ENCODE measurements at regions not wholly inside any gene's neighbourhood (a gene's known extent, or its start where the extent isn't known, plus 50 kb on each side); places are given as distances from the start of the nearest gene placed in this dataset.

DNA sequence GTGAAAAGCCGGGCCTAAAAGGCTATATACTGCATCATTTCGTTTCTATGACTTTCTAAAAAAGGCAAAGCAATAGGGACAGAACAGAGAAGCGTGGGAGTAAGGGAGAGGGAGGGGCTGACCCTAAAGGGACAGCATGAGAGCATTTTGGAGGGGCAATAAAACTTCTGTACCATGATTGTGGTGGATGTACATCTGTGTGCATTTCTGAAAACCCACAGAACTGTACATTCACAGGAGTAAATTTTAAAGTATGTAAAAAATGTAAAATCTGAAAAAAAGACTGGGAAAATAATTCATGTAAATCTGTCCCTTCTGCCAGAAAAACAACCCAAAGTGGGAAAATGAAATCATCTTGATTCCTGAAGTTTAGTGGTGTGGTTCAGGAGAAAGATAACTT lies 235.4 kb downstream of the CENPF start:
- Histone ChIP-seq H4K5ac (ENCODE audit: insufficient read length, low read depth, low read length) (no peak overlapping the region), H3K4me2 (ENCODE audit: insufficient read depth in 1 of 2, low read depth in 2 of 2, low read length in 2 of 2) (no peak overlapping the region), H2BK5ac (ENCODE audit: low read depth, low read length) (no peak overlapping the region), H3K27ac (ENCODE audit: low read depth, low read length) (no peak overlapping the region), H2AFZ (ENCODE audit: low read length) (no peak overlapping the region), H4K91ac (replicated peaks; ENCODE audit: insufficient read length, low read length) (no peak overlapping the region), H3K4me3 (ENCODE audit: extremely low read depth in 1 of 4, insufficient read depth in 2 of 4, low read depth in 3 of 4, low read length in 4 of 4) (no peak overlapping the region), H3K4ac (replicated peaks; ENCODE audit: insufficient read length, low read depth, low read length) (no peak overlapping the region), H2BK12ac (ENCODE audit: low read depth, low read length) (no peak overlapping the region), H2BK15ac (ENCODE audit: low read length) (no peak overlapping the region), H2AK5ac (ENCODE audit: low read depth, low read length) (no peak overlapping the region), H3K9me3 (ENCODE audit: insufficient read depth in 2 of 2, low read depth in 1 of 2, low read length in 1 of 2) (no peaks in the 10 kb centered on the region), H4K20me1 (replicated peaks in 1 of 2; ENCODE audit: control insufficient read depth in 1 of 2, insufficient read depth in 2 of 2, low read length in 2 of 2) (no peaks in the 10 kb centered on the region), H4K8ac (ENCODE audit: extremely low read depth, insufficient read depth, low read length) (no peak overlapping the region), H3K4me1 (replicated peaks in 1 of 4; ENCODE audit: control insufficient read depth in 3 of 4, insufficient read depth in 4 of 4, low read length in 3 of 4) (no peaks in the 10 kb centered on the region), H3K18ac (ENCODE audit: extremely low read depth, low read length) (no peak overlapping the region), H2BK20ac (ENCODE audit: low read length) (no peak overlapping the region), H3K9ac (replicated peaks in 1 of 4; ENCODE audit: extremely low read depth in 1 of 4, low read depth in 3 of 4, low read length in 3 of 4) (no peak overlapping the region), H3K23ac (ENCODE audit: insufficient read length) (no peak overlapping the region), H3K27me3 (replicated peaks in 1 of 4; ENCODE audit: control insufficient read depth in 3 of 4, extremely low read depth in 1 of 4, insufficient read depth in 3 of 4, low read length in 3 of 4) (no peaks in the 10 kb centered on the region), H3K56ac (replicated peaks; ENCODE audit: insufficient read length, low read depth, low read length) (no peak overlapping the region), H2BK120ac (replicated peaks; ENCODE audit: low read depth, low read length) (no peak overlapping the region), H3K14ac (ENCODE audit: insufficient read length) (no peak overlapping the region), H3K23me2 (ENCODE audit: low read depth, low read length) (no peaks in the 10 kb centered on the region), H3K36me3 (ENCODE audit: control insufficient read depth in 2 of 4, insufficient read depth in 4 of 4, low read length in 3 of 4) (no peaks in the 10 kb centered on the region), H3K79me2 (ENCODE audit: control insufficient read depth in 1 of 2, insufficient read depth in 2 of 2, low read length in 2 of 2) (no peaks in the 10 kb centered on the region), H3K79me1 (ENCODE audit: low read depth, low read length) (no peaks in the 10 kb centered on the region)
- CTCF ChIA-PET (ENCODE audit: partially characterized antibody): no interaction called here
- 67% methylated on average over 3 of the region's 3 CpGs; no CpG with 5 or more reads in 1 of the 2 experiments for WGBS, 2 experiments (ENCODE audit: extremely low coverage in 1 of 2, insufficient coverage in 1 of 2, insufficient read length in 1 of 2, insufficient replicate concordance in 2 of 2, low coverage in 1 of 2, low lambda C conversion rate in 2 of 2, missing lambda C conversion rate in 1 of 2)
- no peak for DNase-seq (ENCODE audit: low read depth in 1 of 2, low spot score in 2 of 2)
- FAIRE-seq: no peak
- TF ChIP-seq SIX5 (IDR thresholded peaks at IDR 0.05; ENCODE audit: low read depth, low read length) (no peak), POU5F1 (IDR thresholded peaks at IDR 0.05; ENCODE audit: low read depth, low read length) (no peak), GTF2F1 (IDR thresholded peaks at IDR 0.05; ENCODE audit: borderline replicate concordance, low read depth, low read length) (no peak), KDM1A (IDR thresholded peaks at IDR 0.05; ENCODE audit: borderline replicate concordance, low read length) (no peak), TCF12 (IDR thresholded peaks at IDR 0.05; ENCODE audit: low read depth, low read length) (no peak), CBX8 (IDR thresholded peaks at IDR 0.05; ENCODE audit: borderline replicate concordance, low read depth, low read length) (no peak), HDAC2 (IDR thresholded peaks at IDR 0.05; ENCODE audit: borderline replicate concordance in 1 of 2, low read depth in 2 of 2, low read length in 2 of 2) (no peak), GABPA (IDR thresholded peaks at IDR 0.05; ENCODE audit: borderline replicate concordance, insufficient read depth, low read length) (no peak), TEAD4 (IDR thresholded peaks at IDR 0.05; ENCODE audit: low read depth, low read length) (no peak), RNF2 (IDR thresholded peaks at IDR 0.05; ENCODE audit: borderline replicate concordance, low read depth, low read length, missing control alignments, poor library complexity, severe bottlenecking) (no peak), MAFK (IDR thresholded peaks at IDR 0.05; ENCODE audit: low read depth, low read length) (no peak), NANOG (IDR thresholded peaks at IDR 0.05; ENCODE audit: insufficient read depth, low read depth, low read length, poor library complexity, severe bottlenecking) (no peak)
- TF ChIP-seq, protein P1, sequence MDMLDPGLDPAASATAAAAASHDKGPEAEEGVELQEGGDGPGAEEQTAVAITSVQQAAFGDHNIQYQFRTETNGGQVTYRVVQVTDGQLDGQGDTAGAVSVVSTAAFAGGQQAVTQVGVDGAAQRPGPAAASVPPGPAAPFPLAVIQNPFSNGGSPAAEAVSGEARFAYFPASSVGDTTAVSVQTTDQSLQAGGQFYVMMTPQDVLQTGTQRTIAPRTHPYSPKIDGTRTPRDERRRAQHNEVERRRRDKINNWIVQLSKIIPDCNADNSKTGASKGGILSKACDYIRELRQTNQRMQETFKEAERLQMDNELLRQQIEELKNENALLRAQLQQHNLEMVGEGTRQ (IDR thresholded peaks at IDR 0.05; ENCODE audit: low read length): no peak
- POLR2A ChIA-PET (ENCODE audit: partially characterized antibody): no interaction called here
